ENCODE measurements at regions not wholly inside any gene's neighbourhood (a gene's known extent, or its start where the extent isn't known, plus 50 kb on each side); places are given as distances from the start of the nearest gene placed in this dataset.

DNA sequence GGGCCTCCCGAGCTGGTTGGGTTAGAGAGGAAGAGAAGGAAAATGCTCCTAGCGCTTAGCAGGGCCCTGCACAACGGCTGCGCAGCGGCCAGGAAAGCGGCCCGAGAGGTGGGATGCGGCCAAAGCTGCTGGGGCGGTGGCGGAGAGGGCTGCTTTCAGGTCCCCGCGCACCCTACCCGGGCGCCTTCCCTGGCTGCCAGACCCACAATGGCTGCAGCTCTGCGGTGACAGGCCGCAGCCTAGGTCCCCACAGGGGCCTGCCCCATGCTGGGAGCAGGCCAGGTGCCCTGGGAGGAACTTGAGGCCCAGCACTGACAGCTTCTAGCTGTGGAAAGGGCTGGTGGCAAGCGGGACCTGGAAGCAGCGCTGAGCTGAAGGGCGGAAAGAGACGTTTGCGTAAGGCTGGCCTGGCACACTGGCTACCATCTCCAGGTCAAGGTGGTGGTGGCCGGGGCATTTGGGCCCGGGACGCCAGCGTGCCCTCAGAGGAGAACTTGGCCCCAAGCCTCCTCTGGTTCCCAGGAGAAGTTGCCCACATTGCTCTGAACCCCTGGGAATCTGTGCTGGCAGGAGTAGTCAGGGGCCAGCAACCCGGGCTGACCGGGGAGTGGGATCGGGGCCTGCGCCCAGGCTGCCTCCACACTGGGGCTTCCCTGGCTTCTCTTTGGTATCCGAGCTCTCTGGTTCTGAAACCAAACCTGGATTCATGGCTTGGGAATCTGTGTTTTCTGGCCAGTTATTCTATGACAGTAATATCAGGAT, 72.9 kb upstream of the ZNF804B start:
- ChIA-PET CTCF (no interaction called here), POLR2A (no interaction called here)
- no peak for DNase-seq (ENCODE audit: low read depth, low spot score)
- TF ChIP-seq CTCF (IDR thresholded peaks at IDR 0.05; ENCODE audit: insufficient read depth, low read length, missing control alignments): no peak
- H3K4me3 ChIP-seq (ENCODE audit: low read depth, low read length): no peak overlapping the region

- H3K4me3 ChIP-seq (ENCODE audit: low read depth, low read length): no peak overlapping the region
- TF ChIP-seq CTCF (IDR thresholded peaks at IDR 0.05; ENCODE audit: insufficient read depth, low read length, missing control alignments): no peak
- CTCF ChIA-PET: no interaction called here
- POLR2A ChIA-PET: no interaction called here
- no peak for DNase-seq (ENCODE audit: low read depth, low spot score)
Measured at GRCh38 chr7:88681682-88682081, 77.8 kb upstream of the ZNF804B start.

DNA sequence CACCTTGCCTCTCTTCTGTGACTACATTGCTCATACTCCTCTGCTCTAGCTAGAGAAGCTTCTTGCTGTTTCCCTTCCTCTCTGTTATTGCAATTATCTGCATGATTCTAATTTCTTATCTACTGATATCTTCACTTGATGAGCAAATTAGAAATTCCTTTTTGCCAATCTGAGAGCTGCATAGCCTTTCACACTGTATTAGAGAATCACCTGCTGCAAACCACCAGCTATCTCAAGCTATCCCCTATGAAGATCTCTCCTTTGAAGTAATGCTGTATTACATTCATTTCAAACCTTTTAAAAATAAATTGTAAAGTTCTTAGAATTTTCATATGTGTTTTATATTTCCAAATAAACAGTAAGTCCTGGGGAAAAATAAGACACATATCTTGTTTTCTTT, 89.0 kb upstream of the ZNF804B start:
- ChIA-PET CTCF (no interaction called here), POLR2A (no interaction called here)
- no peak for TF ChIP-seq CTCF (IDR thresholded peaks at IDR 0.05; ENCODE audit: insufficient read depth, low read length, missing control alignments)
- no peak overlapping the region for H3K4me3 ChIP-seq (ENCODE audit: low read depth, low read length)
- no peak for DNase-seq (ENCODE audit: low read depth, low spot score)

DNA sequence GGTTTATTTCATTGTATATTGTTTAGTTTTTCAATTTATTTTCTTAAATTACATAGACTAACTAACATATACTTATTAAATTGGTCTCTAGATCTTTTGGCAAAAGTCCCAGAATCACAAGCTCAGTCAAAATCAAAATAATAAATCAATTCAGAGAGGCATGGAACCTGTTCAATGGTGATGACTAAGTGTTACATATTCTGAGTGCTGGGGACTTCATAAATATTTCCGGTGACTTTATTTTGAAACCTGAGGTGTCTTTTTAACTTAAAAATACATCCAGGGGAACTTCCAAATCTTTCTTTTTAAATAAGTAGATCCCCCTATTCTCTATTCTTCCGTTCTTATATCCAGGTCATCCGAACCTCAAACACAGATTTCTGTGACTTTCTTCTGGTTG, 89.6 kb upstream of the ZNF804B start:
- H3K4me3 ChIP-seq (ENCODE audit: low read depth, low read length): no peak overlapping the region
- ChIA-PET POLR2A (no interaction called here), CTCF (no interaction called here)
- DNase-seq (ENCODE audit: low read depth, low spot score): no peak
- TF ChIP-seq CTCF (IDR thresholded peaks at IDR 0.05; ENCODE audit: insufficient read depth, low read length, missing control alignments): no peak

DNA sequence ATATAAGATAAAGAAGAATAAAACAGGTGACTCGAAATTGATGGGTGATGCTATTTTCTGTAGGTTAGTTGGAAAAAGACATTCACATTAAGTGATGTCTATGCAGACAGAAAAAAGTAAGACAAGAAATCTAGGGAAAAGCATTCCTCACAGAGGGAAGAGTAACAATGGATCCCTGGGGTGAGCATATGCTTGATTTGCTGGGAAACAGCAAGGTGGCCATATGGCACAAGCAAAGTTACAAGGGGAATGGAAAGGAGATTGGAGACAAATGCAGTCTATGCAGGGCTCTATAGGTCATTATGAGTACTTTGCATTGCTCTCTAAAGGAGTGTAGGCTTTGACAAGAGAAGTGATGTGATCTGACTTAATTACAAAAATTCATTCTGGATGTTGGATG, 90.9 kb upstream of the ZNF804B start:
- ChIA-PET CTCF (no interaction called here), POLR2A (no interaction called here)
- DNase-seq (ENCODE audit: low read depth, low spot score): no peak
- no peak for TF ChIP-seq CTCF (IDR thresholded peaks at IDR 0.05; ENCODE audit: insufficient read depth, low read length, missing control alignments)
- no peak overlapping the region for H3K4me3 ChIP-seq (ENCODE audit: low read depth, low read length)

- TF ChIP-seq CTCF (IDR thresholded peaks at IDR 0.05; ENCODE audit: insufficient read depth, low read length, missing control alignments): no peak
- POLR2A ChIA-PET: no interaction called here
- H3K4me3 ChIP-seq (ENCODE audit: low read depth, low read length): no peak overlapping the region
- CTCF ChIA-PET: no interaction called here
- no peak for DNase-seq (ENCODE audit: low read depth, low spot score)
Measured at GRCh38 chr7:88666626-88667025, 92.9 kb upstream of the ZNF804B start.
